ENCODE measurements at regions not wholly inside any gene's neighbourhood (a gene's known extent, or its start where the extent isn't known, plus 50 kb on each side); places are given as distances from the start of the nearest gene placed in this dataset.

DNA sequence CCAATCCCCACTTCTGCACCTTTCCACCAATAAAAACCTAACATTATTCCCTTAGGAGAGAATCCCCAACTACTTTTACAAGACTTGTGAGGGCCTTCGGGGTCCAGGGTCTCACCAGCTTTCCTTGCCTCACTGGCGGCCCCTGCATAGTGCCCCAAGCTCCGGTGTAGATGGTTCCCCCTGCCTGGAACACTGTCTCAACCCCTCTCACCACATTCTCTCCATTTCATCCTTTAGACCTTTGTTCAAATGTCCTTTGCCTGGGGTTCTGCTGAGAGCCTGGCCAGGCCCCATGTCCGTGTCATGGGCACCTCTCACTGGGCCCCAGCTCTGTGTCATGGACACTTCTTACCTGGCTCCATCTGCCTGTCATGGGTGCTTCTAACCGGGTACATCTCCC lies 64.5 kb upstream of the SORCS3 start:
- TF ChIP-seq, protein P1, sequence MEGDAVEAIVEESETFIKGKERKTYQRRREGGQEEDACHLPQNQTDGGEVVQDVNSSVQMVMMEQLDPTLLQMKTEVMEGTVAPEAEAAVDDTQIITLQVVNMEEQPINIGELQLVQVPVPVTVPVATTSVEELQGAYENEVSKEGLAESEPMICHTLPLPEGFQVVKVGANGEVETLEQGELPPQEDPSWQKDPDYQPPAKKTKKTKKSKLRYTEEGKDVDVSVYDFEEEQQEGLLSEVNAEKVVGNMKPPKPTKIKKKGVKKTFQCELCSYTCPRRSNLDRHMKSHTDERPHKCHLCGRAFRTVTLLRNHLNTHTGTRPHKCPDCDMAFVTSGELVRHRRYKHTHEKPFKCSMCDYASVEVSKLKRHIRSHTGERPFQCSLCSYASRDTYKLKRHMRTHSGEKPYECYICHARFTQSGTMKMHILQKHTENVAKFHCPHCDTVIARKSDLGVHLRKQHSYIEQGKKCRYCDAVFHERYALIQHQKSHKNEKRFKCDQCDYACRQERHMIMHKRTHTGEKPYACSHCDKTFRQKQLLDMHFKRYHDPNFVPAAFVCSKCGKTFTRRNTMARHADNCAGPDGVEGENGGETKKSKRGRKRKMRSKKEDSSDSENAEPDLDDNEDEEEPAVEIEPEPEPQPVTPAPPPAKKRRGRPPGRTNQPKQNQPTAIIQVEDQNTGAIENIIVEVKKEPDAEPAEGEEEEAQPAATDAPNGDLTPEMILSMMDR (IDR thresholded peaks at IDR 0.05; ENCODE audit: low read depth, low read length, missing input control) = no peak
- no peak for TF ChIP-seq RAD21 (IDR thresholded peaks at IDR 0.05)

All from liver (tissue), 3 donors.